Activated CD8-positive, alpha-beta T cell treated with anti-CD3 and anti-CD28 coated beads for 36 hours (primary cell): ENCODE measurements at regions not wholly inside any gene's neighbourhood (a gene's known extent, or its start where the extent isn't known, plus 50 kb on each side); places are given as distances from the start of the nearest gene placed in this dataset.

Experiments used
- ATAC-seq: fragments of 200-7000 bp; cut with Tn5 transposase; one replicate; pipeline ENCODE4 v1.10.0; 2021; ENCODE audit warnings: mild to moderate bottlenecking, moderate library complexity
- CTCF ChIA-PET: fragments of 350-600 bp; sonication (Branson Sonifier 250); formaldehyde crosslinking; loops from one replicate; lab custom pipeline; 2021; ENCODE audit warnings: antibody characterized with exemption; lab: Charles Lee
- POLR2A ChIA-PET: fragments of 350-600 bp; sonication (Branson Sonifier 250); formaldehyde crosslinking; loops from one replicate; lab custom pipeline; 2021; ENCODE audit warnings: antibody characterized with exemption; lab: Charles Lee
- DNase-seq: peaks from one replicate; pipeline ENCODE4 v3.0.0-alpha.2; 2020
- H3K27ac Mint-ChIP-seq: one replicate; pipeline ENCODE4 v1.8.0; 2021; ENCODE audit warnings: mild to moderate bottlenecking, mixed read lengths
- H3K27me3 Mint-ChIP-seq: one replicate; pipeline ENCODE4 v1.8.0; 2021; ENCODE audit warnings: mixed read lengths
- H3K36me3 Mint-ChIP-seq: one replicate; pipeline ENCODE4 v1.8.0; 2021; ENCODE audit warnings: low read depth, mixed read lengths
- H3K4me1 Mint-ChIP-seq: one replicate; pipeline ENCODE4 v1.8.0; 2021; ENCODE audit warnings: low read depth, mixed read lengths
- H3K4me3 Mint-ChIP-seq: one replicate; pipeline ENCODE4 v1.8.0; 2021; ENCODE audit warnings: mild to moderate bottlenecking, moderate library complexity, mixed read lengths
- H3K9me3 Mint-ChIP-seq: one replicate; pipeline ENCODE4 v1.8.0; 2021; ENCODE audit warnings: mixed read lengths
- intact Hi-C: fragments of 100-400 bp; cut with micrococcal nuclease; formaldehyde crosslinking; loops from one replicate; pipeline ENCODE4 v1.10.0; 2022
- TF ChIP-seq, protein P1 (sequence below): fragments of 200-600 bp; IDR thresholded peaks from one replicate; pipeline ENCODE4 v1.8.0; 2022; ENCODE audit warnings: antibody characterized with exemption, mild to moderate bottlenecking

DNA sequence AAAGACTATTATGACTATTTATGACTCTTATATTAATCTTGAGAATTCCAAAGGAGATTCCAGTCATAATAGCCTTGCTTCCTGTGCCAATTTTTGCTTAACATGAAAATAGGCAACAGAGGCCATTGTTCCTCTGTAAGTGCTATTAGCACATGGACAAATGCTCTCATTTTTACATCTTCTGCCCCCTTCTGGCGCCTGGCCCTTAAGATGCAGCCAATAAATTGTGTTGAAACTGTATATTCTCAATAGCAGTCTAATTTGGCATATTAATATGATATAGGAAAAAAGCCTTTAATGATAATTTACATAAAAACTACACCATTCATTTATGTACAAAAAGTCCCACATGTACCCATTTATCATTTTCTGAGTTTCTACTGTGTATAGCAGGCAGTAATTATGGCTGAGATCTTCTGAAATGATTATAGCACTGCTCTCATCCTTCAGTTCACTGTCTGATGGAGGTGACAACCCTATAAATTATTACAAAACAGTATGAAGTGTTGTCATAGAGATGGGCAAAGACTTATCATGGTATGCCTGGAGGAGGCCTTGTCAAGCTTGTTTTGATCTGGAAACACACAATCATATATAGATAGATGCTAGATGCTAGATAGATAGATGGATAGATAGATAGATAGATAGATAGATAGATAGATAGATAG, 613.3 kb downstream of the TSN start:
- Mint-ChIP-seq H3K4me1 (no peaks in the 10 kb centered on the region), H3K27ac (no peak overlapping the region), H3K4me3 (no peak overlapping the region), H3K36me3 (no peaks in the 10 kb centered on the region), H3K9me3 (peaks cover 13% of the 10 kb centered on the region), H3K27me3 (no peaks in the 10 kb centered on the region)
- CTCF ChIA-PET, result no interaction called here
- ATAC-seq (no peak), DNase-seq (no peak)
- intact Hi-C loops, result no loop called here
- POLR2A ChIA-PET, result no interaction called here
- TF ChIP-seq, protein P1, sequence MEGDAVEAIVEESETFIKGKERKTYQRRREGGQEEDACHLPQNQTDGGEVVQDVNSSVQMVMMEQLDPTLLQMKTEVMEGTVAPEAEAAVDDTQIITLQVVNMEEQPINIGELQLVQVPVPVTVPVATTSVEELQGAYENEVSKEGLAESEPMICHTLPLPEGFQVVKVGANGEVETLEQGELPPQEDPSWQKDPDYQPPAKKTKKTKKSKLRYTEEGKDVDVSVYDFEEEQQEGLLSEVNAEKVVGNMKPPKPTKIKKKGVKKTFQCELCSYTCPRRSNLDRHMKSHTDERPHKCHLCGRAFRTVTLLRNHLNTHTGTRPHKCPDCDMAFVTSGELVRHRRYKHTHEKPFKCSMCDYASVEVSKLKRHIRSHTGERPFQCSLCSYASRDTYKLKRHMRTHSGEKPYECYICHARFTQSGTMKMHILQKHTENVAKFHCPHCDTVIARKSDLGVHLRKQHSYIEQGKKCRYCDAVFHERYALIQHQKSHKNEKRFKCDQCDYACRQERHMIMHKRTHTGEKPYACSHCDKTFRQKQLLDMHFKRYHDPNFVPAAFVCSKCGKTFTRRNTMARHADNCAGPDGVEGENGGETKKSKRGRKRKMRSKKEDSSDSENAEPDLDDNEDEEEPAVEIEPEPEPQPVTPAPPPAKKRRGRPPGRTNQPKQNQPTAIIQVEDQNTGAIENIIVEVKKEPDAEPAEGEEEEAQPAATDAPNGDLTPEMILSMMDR, result no peak

GRCh38 chr2:122378521-122378920, 623.1 kb downstream of the TSN start:
- CTCF ChIA-PET, result no interaction called here
- POLR2A ChIA-PET, result no interaction called here
- Mint-ChIP-seq H3K27ac (no peak overlapping the region), H3K36me3 (no peaks in the 10 kb centered on the region), H3K27me3 (no peaks in the 10 kb centered on the region), H3K9me3 (peaks cover 5% of the 10 kb centered on the region), H3K4me3 (no peak overlapping the region), H3K4me1 (no peaks in the 10 kb centered on the region)
- DNase-seq (no peak), ATAC-seq (no peak)
- TF ChIP-seq, protein P1, result no peak
- intact Hi-C loops, result no loop called here

GRCh38 chr2:122384768-122385333, 629.4 kb downstream of the TSN start:
- H3K4me1 Mint-ChIP-seq, result no peaks in the 10 kb centered on the region
- no peak overlapping the region for H3K27ac Mint-ChIP-seq
- ATAC-seq (no peak), DNase-seq (no peak)
- TF ChIP-seq, protein P1, result no peak
- H3K4me3 Mint-ChIP-seq, result no peak overlapping the region
- POLR2A ChIA-PET, result no interaction called here
- no peaks in the 10 kb centered on the region for H3K36me3 Mint-ChIP-seq
- peaks cover 12% of the 10 kb centered on the region for H3K9me3 Mint-ChIP-seq
- CTCF ChIA-PET, result no interaction called here
- H3K27me3 Mint-ChIP-seq, result no peaks in the 10 kb centered on the region
- intact Hi-C loops, result no loop called here

DNA sequence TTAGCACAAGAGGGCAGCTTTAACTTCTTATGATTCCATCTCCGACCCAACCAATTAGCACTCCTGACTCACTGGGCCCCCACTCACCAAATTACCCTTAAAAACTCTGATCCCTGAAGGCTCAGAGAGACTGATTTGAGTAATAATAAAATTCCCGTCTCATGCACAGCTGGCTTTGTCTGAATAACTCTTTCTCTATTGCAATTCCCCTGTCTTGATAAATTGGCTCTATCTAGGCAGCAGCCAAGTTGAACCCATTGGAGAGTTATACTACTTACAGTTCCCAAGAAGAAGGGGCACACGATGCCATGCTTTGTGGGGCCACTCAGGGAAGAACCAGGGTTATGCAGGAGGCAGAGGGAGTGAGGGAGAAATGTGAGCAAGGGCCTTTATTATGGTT, 632.8 kb downstream of the TSN start:
- no peaks in the 10 kb centered on the region for H3K36me3 Mint-ChIP-seq
- H3K4me3 Mint-ChIP-seq, result no peak overlapping the region
- peaks cover 9% of the 10 kb centered on the region for H3K9me3 Mint-ChIP-seq
- ATAC-seq (no peak), DNase-seq (no peak)
- H3K27ac Mint-ChIP-seq, result no peak overlapping the region
- TF ChIP-seq, protein P1, result no peak
- intact Hi-C loops, result no loop called here
- ChIA-PET POLR2A (no interaction called here), CTCF (no interaction called here)
- H3K27me3 Mint-ChIP-seq, result no peaks in the 10 kb centered on the region
- H3K4me1 Mint-ChIP-seq, result no peaks in the 10 kb centered on the region

DNA sequence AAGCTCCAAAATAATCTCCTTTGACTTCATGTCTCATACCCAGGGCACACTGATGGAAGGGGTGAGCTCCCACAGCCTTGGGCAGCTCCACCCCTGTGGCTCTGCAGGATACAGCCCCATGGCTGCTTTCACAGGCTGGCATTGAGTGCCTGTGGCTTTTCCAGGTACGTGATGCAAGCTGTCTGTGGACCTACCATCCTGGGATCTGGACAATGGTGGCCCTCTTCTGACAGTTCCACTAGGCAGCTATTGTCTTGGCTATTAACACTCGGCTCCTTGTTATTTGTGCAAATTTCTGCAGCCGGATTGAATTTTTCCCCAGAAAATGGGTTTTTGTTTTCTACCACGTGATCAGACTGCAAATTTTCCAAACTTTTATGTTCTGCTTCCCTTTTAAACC, 634.2 kb downstream of the TSN start:
- no peak overlapping the region for H3K27ac Mint-ChIP-seq
- DNase-seq (no peak), ATAC-seq (no peak)
- H3K27me3 Mint-ChIP-seq, result no peaks in the 10 kb centered on the region
- CTCF ChIA-PET, result no interaction called here
- POLR2A ChIA-PET, result no interaction called here
- TF ChIP-seq, protein P1, result no peak
- intact Hi-C loops, result no loop called here
- H3K36me3 Mint-ChIP-seq, result no peaks in the 10 kb centered on the region
- H3K4me1 Mint-ChIP-seq, result no peaks in the 10 kb centered on the region
- H3K4me3 Mint-ChIP-seq, result no peak overlapping the region
- H3K9me3 Mint-ChIP-seq, result peaks cover 9% of the 10 kb centered on the region
